ENCODE measurements at regions not wholly inside any gene's neighbourhood (a gene's known extent, or its start where the extent isn't known, plus 50 kb on each side); places are given as distances from the start of the nearest gene placed in this dataset.

DNA sequence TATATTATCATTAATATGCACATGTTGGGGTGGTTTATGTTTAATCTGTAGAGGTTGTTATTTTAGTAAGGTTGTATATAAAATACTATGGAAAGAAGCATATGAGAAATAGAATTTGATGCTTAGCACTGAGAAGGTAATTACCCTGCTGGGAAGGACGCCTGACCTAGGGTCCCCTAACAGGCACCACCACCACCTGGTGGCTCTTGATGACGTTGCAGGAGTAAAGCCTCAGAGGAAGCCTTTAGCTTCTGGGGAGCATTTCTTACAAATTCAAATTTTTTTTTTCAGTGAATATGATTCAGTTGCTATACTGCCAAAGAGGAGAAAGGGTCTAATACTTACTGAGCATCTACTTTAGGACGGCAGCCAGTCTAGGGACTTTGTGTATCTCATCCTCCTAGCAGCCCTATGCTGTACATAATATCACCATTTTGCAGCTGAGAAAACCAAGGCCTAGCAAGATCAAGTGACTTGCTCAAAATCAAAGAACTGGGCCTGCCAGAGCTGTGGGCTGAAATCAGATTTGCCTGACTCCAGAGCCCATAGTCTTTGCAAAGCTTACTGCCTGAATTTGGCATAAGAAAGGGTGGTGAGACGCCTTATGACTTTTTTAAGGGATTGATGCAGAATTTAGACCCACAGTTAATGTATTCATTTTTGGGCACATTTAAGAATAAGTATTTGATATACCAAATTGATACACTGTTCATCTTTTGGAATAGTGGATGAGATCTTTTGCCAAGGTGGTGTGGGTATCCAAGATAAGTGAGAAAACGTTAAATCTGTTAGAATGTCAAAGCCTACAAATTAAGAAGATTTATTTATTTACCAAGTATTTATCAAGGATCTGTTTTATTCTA is 78.8 kb upstream of the GAREM1 start:
- Mint-ChIP-seq H3K27ac (ENCODE audit: unreplicated experiment) (no peak overlapping the region), H3K4me1 (ENCODE audit: unreplicated experiment) (peaks cover 8% of the 10 kb centered on the region), H3K4me3 (ENCODE audit: unreplicated experiment) (no peak overlapping the region), H3K36me3 (ENCODE audit: low read depth, unreplicated experiment) (no peaks in the 10 kb centered on the region), H3K9me3 (ENCODE audit: unreplicated experiment) (no peaks in the 10 kb centered on the region), H3K27me3 (ENCODE audit: unreplicated experiment) (no peaks in the 10 kb centered on the region)
- TF ChIP-seq, protein P1, sequence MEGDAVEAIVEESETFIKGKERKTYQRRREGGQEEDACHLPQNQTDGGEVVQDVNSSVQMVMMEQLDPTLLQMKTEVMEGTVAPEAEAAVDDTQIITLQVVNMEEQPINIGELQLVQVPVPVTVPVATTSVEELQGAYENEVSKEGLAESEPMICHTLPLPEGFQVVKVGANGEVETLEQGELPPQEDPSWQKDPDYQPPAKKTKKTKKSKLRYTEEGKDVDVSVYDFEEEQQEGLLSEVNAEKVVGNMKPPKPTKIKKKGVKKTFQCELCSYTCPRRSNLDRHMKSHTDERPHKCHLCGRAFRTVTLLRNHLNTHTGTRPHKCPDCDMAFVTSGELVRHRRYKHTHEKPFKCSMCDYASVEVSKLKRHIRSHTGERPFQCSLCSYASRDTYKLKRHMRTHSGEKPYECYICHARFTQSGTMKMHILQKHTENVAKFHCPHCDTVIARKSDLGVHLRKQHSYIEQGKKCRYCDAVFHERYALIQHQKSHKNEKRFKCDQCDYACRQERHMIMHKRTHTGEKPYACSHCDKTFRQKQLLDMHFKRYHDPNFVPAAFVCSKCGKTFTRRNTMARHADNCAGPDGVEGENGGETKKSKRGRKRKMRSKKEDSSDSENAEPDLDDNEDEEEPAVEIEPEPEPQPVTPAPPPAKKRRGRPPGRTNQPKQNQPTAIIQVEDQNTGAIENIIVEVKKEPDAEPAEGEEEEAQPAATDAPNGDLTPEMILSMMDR (IDR thresholded peaks at IDR 0.05; ENCODE audit: unreplicated experiment): peak; percentile 63
- peak; percentile 64 for DNase-seq (ENCODE audit: low spot score)

- TF ChIP-seq, protein P1 (IDR thresholded peaks at IDR 0.05; ENCODE audit: unreplicated experiment): no peak
- DNase-seq (ENCODE audit: low spot score): no peak
- no peak overlapping the region for H3K4me3 Mint-ChIP-seq (ENCODE audit: unreplicated experiment)
- no peaks in the 10 kb centered on the region for H3K36me3 Mint-ChIP-seq (ENCODE audit: low read depth, unreplicated experiment)
- no peaks in the 10 kb centered on the region for H3K9me3 Mint-ChIP-seq (ENCODE audit: unreplicated experiment)
- peaks cover 6% of the 10 kb centered on the region for H3K4me1 Mint-ChIP-seq (ENCODE audit: unreplicated experiment)
- H3K27me3 Mint-ChIP-seq (ENCODE audit: unreplicated experiment): no peaks in the 10 kb centered on the region
- no peak overlapping the region for H3K27ac Mint-ChIP-seq (ENCODE audit: unreplicated experiment)
Observed at GRCh38 chr18:32548688-32549087, 78.0 kb upstream of the GAREM1 start.

- H3K4me1 Mint-ChIP-seq (ENCODE audit: unreplicated experiment): no peaks in the 10 kb centered on the region
- no peak for DNase-seq (ENCODE audit: low spot score)
- H3K9me3 Mint-ChIP-seq (ENCODE audit: unreplicated experiment): no peaks in the 10 kb centered on the region
Observed at GRCh38 chr18:32545631-32546030, 74.9 kb upstream of the GAREM1 start.

DNA sequence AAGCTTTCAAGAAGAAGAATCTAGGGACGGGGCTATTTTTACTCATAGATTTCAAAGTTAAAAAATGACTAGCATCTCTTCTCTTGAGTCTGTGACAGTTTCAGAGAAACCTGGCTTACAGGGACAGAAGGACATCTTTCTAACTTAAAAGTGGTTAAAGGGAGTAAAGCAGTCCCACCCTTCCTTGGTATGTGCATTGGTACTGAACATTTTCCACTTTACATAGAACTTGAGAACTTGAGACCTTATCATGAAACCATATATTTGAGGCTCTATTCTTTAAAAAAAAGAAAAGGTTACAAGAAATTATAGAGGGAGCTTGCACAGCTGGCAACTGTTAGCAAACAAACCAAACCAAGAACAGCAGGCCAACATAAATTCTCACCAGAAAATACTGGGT is 73.4 kb upstream of the GAREM1 start:
- Mint-ChIP-seq H3K27ac (ENCODE audit: unreplicated experiment) (no peak overlapping the region), H3K27me3 (ENCODE audit: unreplicated experiment) (peaks cover 2% of the 10 kb centered on the region), H3K9me3 (ENCODE audit: unreplicated experiment) (no peaks in the 10 kb centered on the region), H3K36me3 (ENCODE audit: low read depth, unreplicated experiment) (no peaks in the 10 kb centered on the region), H3K4me1 (ENCODE audit: unreplicated experiment) (no peaks in the 10 kb centered on the region), H3K4me3 (ENCODE audit: unreplicated experiment) (no peak overlapping the region)
- TF ChIP-seq, protein P1 (IDR thresholded peaks at IDR 0.05; ENCODE audit: unreplicated experiment): no peak
- no peak for DNase-seq (ENCODE audit: low spot score)

More at GRCh38 chr18:32545631-32546030, 74.9 kb upstream of the GAREM1 start:
- Mint-ChIP-seq H3K27me3 (ENCODE audit: unreplicated experiment) (peaks cover 2% of the 10 kb centered on the region), H3K27ac (ENCODE audit: unreplicated experiment) (no peak overlapping the region), H3K36me3 (ENCODE audit: low read depth, unreplicated experiment) (no peaks in the 10 kb centered on the region), H3K4me3 (ENCODE audit: unreplicated experiment) (no peak overlapping the region)
- TF ChIP-seq, protein P1 (IDR thresholded peaks at IDR 0.05; ENCODE audit: unreplicated experiment): no peak

DNA sequence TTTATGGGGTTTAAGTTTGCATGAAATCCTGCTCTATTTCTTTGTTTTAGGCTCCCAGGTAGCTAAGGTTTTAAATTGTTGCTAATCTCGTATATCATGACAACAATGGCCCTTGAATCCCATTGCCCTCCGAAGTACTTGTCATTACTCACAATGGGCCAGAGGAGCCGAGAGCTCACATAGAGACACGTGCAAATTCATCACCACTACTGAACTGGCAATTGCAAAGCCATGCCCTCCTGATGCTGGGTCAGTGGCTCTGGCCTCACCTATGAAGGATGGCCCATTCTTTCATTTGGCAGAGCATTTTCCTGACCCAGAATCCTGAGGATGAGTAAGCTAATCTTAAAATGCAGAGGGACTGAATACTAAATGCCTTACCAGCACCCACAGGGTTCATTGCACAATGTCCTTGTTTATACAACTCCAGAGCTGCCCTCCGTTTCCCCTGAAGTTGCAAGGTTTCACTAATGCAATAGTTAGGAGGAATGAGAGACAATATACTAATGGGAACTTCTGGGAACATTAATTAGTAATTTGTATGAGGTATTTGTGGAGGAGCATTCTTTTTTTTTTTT is 71.6 kb upstream of the GAREM1 start:
- no peak overlapping the region for H3K27ac Mint-ChIP-seq (ENCODE audit: unreplicated experiment)
- H3K9me3 Mint-ChIP-seq (ENCODE audit: unreplicated experiment): no peaks in the 10 kb centered on the region
- no peak for DNase-seq (ENCODE audit: low spot score)
- H3K27me3 Mint-ChIP-seq (ENCODE audit: unreplicated experiment): peaks cover 2% of the 10 kb centered on the region
- H3K36me3 Mint-ChIP-seq (ENCODE audit: low read depth, unreplicated experiment): no peaks in the 10 kb centered on the region
- H3K4me1 Mint-ChIP-seq (ENCODE audit: unreplicated experiment): no peaks in the 10 kb centered on the region
- TF ChIP-seq, protein P1 (IDR thresholded peaks at IDR 0.05; ENCODE audit: unreplicated experiment): no peak
- H3K4me3 Mint-ChIP-seq (ENCODE audit: unreplicated experiment): no peak overlapping the region

Data from endothelial cell (in vitro differentiated cells).